ENCODE measurements at regions not wholly inside any gene's neighbourhood (a gene's known extent, or its start where the extent isn't known, plus 50 kb on each side); places are given as distances from the start of the nearest gene placed in this dataset.

GRCh38 chr6:9754515-9754914 lies 660.4 kb downstream of the TFAP2A start:
- TF ChIP-seq CTCF (IDR thresholded peaks at IDR 0.05; ENCODE audit: low read depth, low read length, missing input control): no peak
- no peak for TF ChIP-seq JUND (IDR thresholded peaks at IDR 0.05)
- TF ChIP-seq RXRA (IDR thresholded peaks at IDR 0.05): no peak
- TF ChIP-seq ZBTB33 (IDR thresholded peaks at IDR 0.05): no peak
- no peak for TF ChIP-seq TAF1 (conservative IDR thresholded peaks at IDR 0.05)
- no peak for TF ChIP-seq MAX (IDR thresholded peaks at IDR 0.05)
- TF ChIP-seq NR2F2 (IDR thresholded peaks at IDR 0.05): no peak

Data from liver (tissue), 3 donors.